H1 (cell line): ENCODE measurements at regions not wholly inside any gene's neighbourhood (a gene's known extent, or its start where the extent isn't known, plus 50 kb on each side); places are given as distances from the start of the nearest gene placed in this dataset.

ENCODE experiments used
- CTCF ChIA-PET: fragments of 300-600 bp; sonication (Branson Sonifier 250); formaldehyde crosslinking; loops from one replicate; lab custom pipeline; 2021; ENCODE audit not compliant: partially characterized antibody; lab: Charles Lee
- POLR2A ChIA-PET: fragments of 300-600 bp; sonication (Branson Sonifier 250); formaldehyde crosslinking; loops from one replicate; lab custom pipeline; 2021; ENCODE audit warnings: inconsistent platforms; ENCODE audit not compliant: partially characterized antibody; lab: Charles Lee
- DNase-seq, 2 experiments: peaks; one replicate each; pipeline versions ENCODE4 v3.0.0 to v3.0.0-alpha.2; 2010 to 2022; ENCODE audit warnings: low spot score in 2 of 2, low read depth in 1 of 2, mixed read lengths in 1 of 2
- FAIRE-seq: peaks from 2 replicates; lab custom pipeline; 2011; peaks lifted over from hg19 to GRCh38; lab: Jason Lieb, UNC
- H2AFZ ChIP-seq: 2 replicates; pipeline ENCODE4 v1.8.1; 2012; ENCODE audit warnings: low read length, inconsistent platforms
- H2AK5ac ChIP-seq: 2 replicates; pipeline ENCODE4 v1.6.1; 2013; ENCODE audit warnings: low read depth, low read length
- H2BK120ac ChIP-seq: replicated peaks from 2 replicates; pipeline ENCODE3; 2013; ENCODE audit warnings: low read depth, low read length, inconsistent platforms
- H2BK12ac ChIP-seq: 2 replicates; pipeline ENCODE4 v1.6.1; 2013; ENCODE audit warnings: low read depth, low read length
- H2BK15ac ChIP-seq: 2 replicates; pipeline ENCODE4 v1.6.1; 2013; ENCODE audit warnings: low read length
- H2BK20ac ChIP-seq: 2 replicates; pipeline ENCODE4 v1.6.1; 2013; ENCODE audit warnings: low read length
- H2BK5ac ChIP-seq: 2 replicates; pipeline ENCODE4 v1.6.1; 2013; ENCODE audit warnings: low read depth, low read length
- H3K14ac ChIP-seq: 2 replicates; pipeline ENCODE4 v1.6.1; 2013; ENCODE audit warnings: inconsistent platforms; ENCODE audit not compliant: insufficient read length
- H3K18ac ChIP-seq: 2 replicates; pipeline ENCODE4 v1.6.1; 2013; ENCODE audit warnings: low read length; ENCODE audit errors: extremely low read depth
- H3K23ac ChIP-seq: 2 replicates; pipeline ENCODE4 v1.6.1; 2013; ENCODE audit warnings: inconsistent platforms; ENCODE audit not compliant: insufficient read length
- H3K23me2 ChIP-seq: 2 replicates; pipeline ENCODE4 v1.6.1; 2013; ENCODE audit warnings: low read depth, low read length
- H3K27ac ChIP-seq: 2 replicates; pipeline ENCODE4 v1.6.1; 2011; ENCODE audit warnings: low read depth, low read length, inconsistent platforms
- H3K27me3 ChIP-seq, 4 experiments: replicated peaks in 1 of 4; 1 replicate in 1 of 4; 2 replicates in 3 of 4; pipeline versions ENCODE4 v1.6.1 to v1.8.1; 2011 to 2013; ENCODE audit warnings: low read length in 3 of 4, mild to moderate bottlenecking in 3 of 4, inconsistent platforms in 2 of 4, mixed read lengths in 2 of 4, moderate library complexity in 1 of 4; ENCODE audit not compliant: control insufficient read depth in 3 of 4, insufficient read depth in 3 of 4; ENCODE audit errors: extremely low read depth in 1 of 4
- H3K36me3 ChIP-seq, 4 experiments: 2 replicates each; pipeline versions ENCODE4 v1.6.1 to v1.8.1; 2011 to 2013; ENCODE audit warnings: mild to moderate bottlenecking in 4 of 4, low read length in 3 of 4, moderate library complexity in 2 of 4, control low read depth in 1 of 4, inconsistent platforms in 1 of 4; ENCODE audit not compliant: insufficient read depth in 4 of 4, control insufficient read depth in 2 of 4
- H3K4ac ChIP-seq: replicated peaks from 2 replicates; pipeline ENCODE3; 2013; ENCODE audit warnings: low read length, low read depth, mixed read lengths, inconsistent platforms; ENCODE audit not compliant: insufficient read length
- H3K4me1 ChIP-seq, 4 experiments: replicated peaks in 1 of 4; 1 replicate in 1 of 4; 2 replicates in 3 of 4; pipeline versions ENCODE4 v1.6.1 to v1.8.1; 2011 to 2013; ENCODE audit warnings: low read length in 3 of 4, inconsistent platforms in 2 of 4, mixed read lengths in 1 of 4; ENCODE audit not compliant: insufficient read depth in 4 of 4, control insufficient read depth in 3 of 4
- H3K4me2 ChIP-seq, 2 experiments: 2 replicates each; pipeline versions ENCODE4 v1.6.1 to v1.8.1; 2011 to 2013; ENCODE audit warnings: low read depth in 2 of 2, low read length in 2 of 2, control low read depth in 1 of 2, inconsistent platforms in 1 of 2, mild to moderate bottlenecking in 1 of 2; ENCODE audit not compliant: insufficient read depth in 1 of 2
- H3K4me3 ChIP-seq, 4 experiments: fragments of 200-600, 300-600 bp in 1 of 4; sonication (generic), shearing (Covaris generic), sonication (Bioruptor Twin) in 1 of 4; 2 replicates each; pipeline versions ENCODE4 v1.5.1 to v1.8.1; 2011 to 2016; ENCODE audit warnings: low read length in 4 of 4, low read depth in 3 of 4, control low read depth in 2 of 4, inconsistent platforms in 2 of 4, mild to moderate bottlenecking in 2 of 4, mixed read lengths in 1 of 4, moderate library complexity in 1 of 4; ENCODE audit not compliant: insufficient read depth in 2 of 4; ENCODE audit errors: extremely low read depth in 1 of 4
- H3K56ac ChIP-seq: replicated peaks from 2 replicates; pipeline ENCODE3; 2013; ENCODE audit warnings: low read depth, mild to moderate bottlenecking, mixed read lengths, low read length, inconsistent platforms; ENCODE audit not compliant: insufficient read length
- H3K79me1 ChIP-seq: 2 replicates; pipeline ENCODE4 v1.6.1; 2013; ENCODE audit warnings: low read depth, low read length, control low read depth
- H3K79me2 ChIP-seq, 2 experiments: 2 replicates each; pipeline versions ENCODE4 v1.6.1 to v1.8.1; 2012 to 2013; ENCODE audit warnings: low read length in 2 of 2, mild to moderate bottlenecking in 2 of 2, inconsistent platforms in 1 of 2; ENCODE audit not compliant: insufficient read depth in 2 of 2, control insufficient read depth in 1 of 2
- H3K9ac ChIP-seq, 4 experiments: replicated peaks in 1 of 4; 1 replicate in 1 of 4; 2 replicates in 3 of 4; pipeline versions ENCODE4 v1.6.1 to v1.8.1; 2011 to 2013; ENCODE audit warnings: low read depth in 3 of 4, low read length in 3 of 4, control low read depth in 2 of 4, mild to moderate bottlenecking in 2 of 4, moderate library complexity in 2 of 4, inconsistent platforms in 1 of 4; ENCODE audit errors: extremely low read depth in 1 of 4
- H3K9me3 ChIP-seq, 2 experiments: 2 replicates each; pipeline versions ENCODE4 v1.6.1 to v1.8.1; 2012 to 2013; ENCODE audit warnings: mild to moderate bottlenecking in 2 of 2, moderate library complexity in 2 of 2, control low read depth in 1 of 2, inconsistent platforms in 1 of 2, low read depth in 1 of 2, low read length in 1 of 2, mixed read lengths in 1 of 2; ENCODE audit not compliant: insufficient read depth in 2 of 2
- H4K20me1 ChIP-seq, 2 experiments: replicated peaks in 1 of 2; 2 replicates each; pipeline versions ENCODE3 to v1.8.1; 2011 to 2013; ENCODE audit warnings: inconsistent platforms in 2 of 2, low read length in 2 of 2, mild to moderate bottlenecking in 1 of 2; ENCODE audit not compliant: insufficient read depth in 2 of 2, control insufficient read depth in 1 of 2
- H4K5ac ChIP-seq: 2 replicates; pipeline ENCODE4 v1.6.1; 2013; ENCODE audit warnings: low read length, low read depth, mixed read lengths, inconsistent platforms; ENCODE audit not compliant: insufficient read length
- H4K8ac ChIP-seq: 2 replicates; pipeline ENCODE4 v1.8.0; 2013; ENCODE audit warnings: mild to moderate bottlenecking, moderate library complexity, low read length, inconsistent platforms; ENCODE audit not compliant: insufficient read depth; ENCODE audit errors: extremely low read depth
- H4K91ac ChIP-seq: replicated peaks from 2 replicates; pipeline ENCODE3; 2013; ENCODE audit warnings: low read length, mixed read lengths, inconsistent platforms; ENCODE audit not compliant: insufficient read length
- EP300 ChIP-seq, 2 experiments: IDR thresholded peaks; 1 replicate in 1 of 2; 2 replicates in 1 of 2; pipeline ENCODE4 v1.6.1; 2011 to 2012; ENCODE audit warnings: low read depth in 2 of 2, low read length in 2 of 2, mild to moderate bottlenecking in 2 of 2, borderline replicate concordance in 1 of 2, inconsistent platforms in 1 of 2, moderate library complexity in 1 of 2
- RAD21 ChIP-seq, 2 experiments: IDR thresholded peaks in 1 of 2; conservative IDR thresholded peaks in 1 of 2; 2 replicates each; pipeline ENCODE4 v1.6.1; 2011; ENCODE audit warnings: low read depth in 2 of 2, low read length in 2 of 2, improper control_type of control experiment in 1 of 2, inconsistent platforms in 1 of 2, mild to moderate bottlenecking in 1 of 2, moderate library complexity in 1 of 2
- TAF7 ChIP-seq: optimal IDR thresholded peaks from 2 replicates; pipeline ENCODE3; 2011; ENCODE audit warnings: low read depth, mild to moderate bottlenecking, inconsistent platforms, low read length, moderate library complexity, borderline replicate concordance
- TCF12 ChIP-seq: IDR thresholded peaks from 2 replicates; pipeline ENCODE4 v1.6.1; 2011; ENCODE audit warnings: low read depth, mild to moderate bottlenecking, low read length
- WGBS, 2 experiments: shearing (Covaris generic) in 1 of 2; methylation state at CpG; one replicate each; pipeline versions ENCODE4 v1.1.6 to v1.1.7; 2013 to 2015; ENCODE audit warnings: low lambda C conversion rate in 2 of 2, mixed read lengths in 2 of 2, inconsistent platforms in 1 of 2, low coverage in 1 of 2, missing lambda C conversion rate in 1 of 2; ENCODE audit not compliant: insufficient replicate concordance in 2 of 2, insufficient coverage in 1 of 2, insufficient read length in 1 of 2; ENCODE audit errors: extremely low coverage in 1 of 2, missing lambda C conversion rate in 1 of 2; 5-methylcytosine and 5-hydroxymethylcytosine counted together
- TF ChIP-seq, protein P1 (sequence below), 3 experiments: IDR thresholded peaks; 1 replicate in 2 of 3; 2 replicates in 1 of 3; pipeline versions ENCODE4 v1.5.1 to v1.6.1; 2011; ENCODE audit warnings: low read length in 3 of 3, mild to moderate bottlenecking in 3 of 3, inconsistent platforms in 2 of 3, low read depth in 1 of 3, moderate library complexity in 1 of 3; ENCODE audit not compliant: insufficient read depth in 1 of 3; ENCODE audit errors: control extremely low read depth in 1 of 3
- TF ChIP-seq, protein P2 (sequence below): IDR thresholded peaks from 2 replicates; pipeline ENCODE4 v1.6.1; 2011; ENCODE audit warnings: low read length, improper control_type of control experiment

DNA sequence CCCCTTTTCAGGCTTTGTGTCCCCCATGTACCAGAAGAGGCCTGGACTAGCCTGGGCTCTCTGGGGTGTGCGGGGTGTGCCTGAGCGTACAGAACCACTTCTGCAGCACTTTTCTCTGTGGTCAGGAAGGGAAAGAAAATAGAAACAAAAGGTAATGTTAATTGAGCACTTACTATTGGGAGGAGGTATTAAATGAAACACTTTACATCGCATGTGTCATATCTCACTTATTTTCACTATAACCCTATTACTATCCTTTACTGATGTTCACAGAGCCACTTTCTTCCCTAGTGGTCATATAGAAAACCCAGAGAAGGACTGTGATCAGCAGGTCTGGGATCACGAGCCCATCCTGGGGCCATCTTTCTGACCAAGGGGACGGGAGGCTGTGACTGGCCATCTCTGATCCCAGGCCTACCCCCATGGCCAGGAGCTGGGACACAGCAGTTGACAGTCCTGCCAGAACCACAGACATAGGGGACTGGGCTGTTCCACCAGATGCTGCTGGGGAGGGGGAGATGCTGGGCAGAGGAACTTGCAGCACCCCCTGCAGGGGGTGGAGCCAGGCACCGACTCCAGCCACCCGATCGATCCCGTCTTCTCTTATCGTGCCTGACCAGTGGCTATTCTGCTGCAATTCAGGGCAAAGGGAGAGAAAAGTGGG, 107.6 kb downstream of the VEGFA start:
- H3K4ac ChIP-seq = no peak overlapping the region
- H3K79me2 ChIP-seq = no peaks in the 10 kb centered on the region
- 0 out of 2 replicates have a peak overlapping the region, but pooled peaks have one; percentile 29 for H2BK15ac ChIP-seq
- no peak overlapping the region for H3K4me3 ChIP-seq
- H3K23me2 ChIP-seq = no peaks in the 10 kb centered on the region
- no peak overlapping the region for H3K27ac ChIP-seq
- POLR2A ChIA-PET = no interaction called here
- no peak for TF ChIP-seq TCF12
- TF ChIP-seq TAF7 = no peak
- 0 out of 3 replicates have a peak, but pooled peaks of 1 of the 2 experiments have one; percentile 10 for TF ChIP-seq EP300 (IDR thresholded peaks at IDR 0.05; ENCODE audit: borderline replicate concordance in 1 of 2, low read depth in 2 of 2, low read length in 2 of 2)
- TF ChIP-seq, protein P1, sequence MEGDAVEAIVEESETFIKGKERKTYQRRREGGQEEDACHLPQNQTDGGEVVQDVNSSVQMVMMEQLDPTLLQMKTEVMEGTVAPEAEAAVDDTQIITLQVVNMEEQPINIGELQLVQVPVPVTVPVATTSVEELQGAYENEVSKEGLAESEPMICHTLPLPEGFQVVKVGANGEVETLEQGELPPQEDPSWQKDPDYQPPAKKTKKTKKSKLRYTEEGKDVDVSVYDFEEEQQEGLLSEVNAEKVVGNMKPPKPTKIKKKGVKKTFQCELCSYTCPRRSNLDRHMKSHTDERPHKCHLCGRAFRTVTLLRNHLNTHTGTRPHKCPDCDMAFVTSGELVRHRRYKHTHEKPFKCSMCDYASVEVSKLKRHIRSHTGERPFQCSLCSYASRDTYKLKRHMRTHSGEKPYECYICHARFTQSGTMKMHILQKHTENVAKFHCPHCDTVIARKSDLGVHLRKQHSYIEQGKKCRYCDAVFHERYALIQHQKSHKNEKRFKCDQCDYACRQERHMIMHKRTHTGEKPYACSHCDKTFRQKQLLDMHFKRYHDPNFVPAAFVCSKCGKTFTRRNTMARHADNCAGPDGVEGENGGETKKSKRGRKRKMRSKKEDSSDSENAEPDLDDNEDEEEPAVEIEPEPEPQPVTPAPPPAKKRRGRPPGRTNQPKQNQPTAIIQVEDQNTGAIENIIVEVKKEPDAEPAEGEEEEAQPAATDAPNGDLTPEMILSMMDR (IDR thresholded peaks at IDR 0.05; ENCODE audit: control extremely low read depth in 1 of 3, insufficient read depth in 1 of 3, low read depth in 1 of 3, low read length in 3 of 3) = peak in 1 of 3 experiments; percentile 7; a peak in 1 of 4 replicates
- peak in 1 of 2 experiments; percentile 7; a peak in 1 of 4 replicates for TF ChIP-seq RAD21 (IDR thresholded peaks at IDR 0.05 in 1 of 2, conservative IDR thresholded peaks at IDR 0.05 in 1 of 2; ENCODE audit: low read depth in 2 of 2, low read length in 2 of 2)
- TF ChIP-seq, protein P2, sequence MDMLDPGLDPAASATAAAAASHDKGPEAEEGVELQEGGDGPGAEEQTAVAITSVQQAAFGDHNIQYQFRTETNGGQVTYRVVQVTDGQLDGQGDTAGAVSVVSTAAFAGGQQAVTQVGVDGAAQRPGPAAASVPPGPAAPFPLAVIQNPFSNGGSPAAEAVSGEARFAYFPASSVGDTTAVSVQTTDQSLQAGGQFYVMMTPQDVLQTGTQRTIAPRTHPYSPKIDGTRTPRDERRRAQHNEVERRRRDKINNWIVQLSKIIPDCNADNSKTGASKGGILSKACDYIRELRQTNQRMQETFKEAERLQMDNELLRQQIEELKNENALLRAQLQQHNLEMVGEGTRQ = no peak
- TF ChIP-seq, all 59 proteins: peak for 3
- Histone ChIP-seq H3K27me3 (no peaks in the 10 kb centered on the region; a peak in 1 of 7 replicates), H3K9ac (no peak overlapping the region), H2BK20ac (no peak overlapping the region), H3K56ac (no peak overlapping the region), H3K4me2 (no peak overlapping the region), H3K23ac (no peak overlapping the region), H4K20me1 (no peaks in the 10 kb centered on the region), H3K36me3 (no peaks in the 10 kb centered on the region), H3K79me1 (no peaks in the 10 kb centered on the region), H2BK120ac (no peak overlapping the region), H3K9me3 (no peaks in the 10 kb centered on the region), H4K8ac (no peak overlapping the region), H4K91ac (no peak overlapping the region), H3K14ac (no peak overlapping the region), H3K4me1 (peaks cover 0 to 10% (median 1%) of the 10 kb centered on the region in 4 experiments; a peak in 5 of 7 replicates), H2BK5ac (no peak overlapping the region), H4K5ac (no peak overlapping the region), H3K18ac (no peak overlapping the region), H2BK12ac (no peak overlapping the region), H2AK5ac (no peak overlapping the region), H2AFZ (no peak overlapping the region)
- FAIRE-seq = no peak
- CTCF ChIA-PET = interaction anchor here (0.5 to 4.4 kb wide), 6 partner anchors 17 to 346 kb away, joined by 3 to 22 read pairs (median 5); no protein-coding TSS in a partner anchor
- WGBS, 2 experiments = 83% methylated on average over 9 of the region's 10 CpGs; no CpG with 5 or more reads in 1 of the 2 experiments
- DNase-seq = peak in 1 of 2 experiments; percentile 56
